Middle frontal gyrus (tissue), 1 donor: ENCODE measurements at regions not wholly inside any gene's neighbourhood (a gene's known extent, or its start where the extent isn't known, plus 50 kb on each side); places are given as distances from the start of the nearest gene placed in this dataset.

Experiments
- DNase-seq: peaks from one replicate; pipeline ENCODE4 v3.0.0-alpha.2; 2015; ENCODE audit warnings: low spot score; ENCODE audit errors: extremely low spot score

GRCh38 chr3:117750674-117751269 lies 1041.2 kb downstream of the TUSC7 start:
- no peak for DNase-seq

- peak; percentile 33 for DNase-seq
These were observed 1042.1 kb downstream of the TUSC7 start for GRCh38 chr3:117751651-117752050.

- no peak for DNase-seq
These were observed 1043.6 kb downstream of the TUSC7 start for GRCh38 chr3:117752984-117753717.

GRCh38 chr3:117754058-117754457 lies 1044.5 kb downstream of the TUSC7 start:
- DNase-seq: no peak

- DNase-seq: no peak
These were observed 1045.3 kb downstream of the TUSC7 start for GRCh38 chr3:117754841-117755240.

GRCh38 chr3:117756563-117756962 lies 1047.0 kb downstream of the TUSC7 start:
- no peak for DNase-seq

- peak; percentile 44 for DNase-seq
These were observed 1052.4 kb downstream of the TUSC7 start for GRCh38 chr3:117761703-117762620.

GRCh38 chr3:117762621-117763037 lies 1053.0 kb downstream of the TUSC7 start:
- no peak for DNase-seq

GRCh38 chr3:117763561-117763960 lies 1054.0 kb downstream of the TUSC7 start:
- no peak for DNase-seq

- no peak for DNase-seq
These were observed 1059.0 kb downstream of the TUSC7 start for GRCh38 chr3:117768581-117768980.

GRCh38 chr3:117774130-117774529 lies 1064.6 kb downstream of the TUSC7 start:
- DNase-seq: no peak

- no peak for DNase-seq
These were observed 1076.8 kb downstream of the TUSC7 start for GRCh38 chr3:117786349-117786748.

GRCh38 chr3:117788061-117788460 lies 1078.5 kb downstream of the TUSC7 start:
- no peak for DNase-seq

GRCh38 chr3:117788506-117788905 lies 1078.9 kb downstream of the TUSC7 start:
- DNase-seq: no peak

GRCh38 chr3:117790235-117790987 lies 1080.8 kb downstream of the TUSC7 start:
- no peak for DNase-seq

GRCh38 chr3:117793622-117794265 lies 1084.2 kb downstream of the TUSC7 start:
- DNase-seq: no peak

- DNase-seq: no peak
These were observed 1088.6 kb downstream of the TUSC7 start for GRCh38 chr3:117798221-117798620.

GRCh38 chr3:117798687-117799386 lies 1089.3 kb downstream of the TUSC7 start:
- DNase-seq: no peak

- DNase-seq: no peak
These were observed 1089.8 kb downstream of the TUSC7 start for GRCh38 chr3:117799387-117799735.

- DNase-seq: no peak
These were observed 1092.3 kb downstream of the TUSC7 start for GRCh38 chr3:117801912-117802239.
